Activated T-cell treated with anti-CD3 and anti-CD28 coated beads, Interleukin-2, amount 50 U/mL, for 24 hours (primary cell): ENCODE measurements at regions not wholly inside any gene's neighbourhood (a gene's known extent, or its start where the extent isn't known, plus 50 kb on each side); places are given as distances from the start of the nearest gene placed in this dataset.

ENCODE experiments used
- DNase-seq: peaks from one replicate; pipeline ENCODE4 v3.0.0-alpha.2; 2020
- H3K27ac Mint-ChIP-seq: 2 replicates; pipeline ENCODE4 v1.8.0; 2020; ENCODE audit warnings: mild to moderate bottlenecking, mixed read lengths
- H3K27me3 Mint-ChIP-seq: 2 replicates; pipeline ENCODE4 v1.8.0; 2020; ENCODE audit warnings: mixed read lengths
- H3K36me3 Mint-ChIP-seq: 2 replicates; pipeline ENCODE4 v1.8.0; 2020; ENCODE audit warnings: low read depth, mixed read lengths
- H3K4me1 Mint-ChIP-seq: 2 replicates; pipeline ENCODE4 v1.8.0; 2020; ENCODE audit warnings: low read depth, mixed read lengths
- H3K4me3 Mint-ChIP-seq: 2 replicates; pipeline ENCODE4 v1.8.0; 2020; ENCODE audit warnings: mild to moderate bottlenecking, moderate library complexity, mixed read lengths
- H3K9me3 Mint-ChIP-seq: 2 replicates; pipeline ENCODE4 v1.8.0; 2020; ENCODE audit warnings: mixed read lengths

DNA sequence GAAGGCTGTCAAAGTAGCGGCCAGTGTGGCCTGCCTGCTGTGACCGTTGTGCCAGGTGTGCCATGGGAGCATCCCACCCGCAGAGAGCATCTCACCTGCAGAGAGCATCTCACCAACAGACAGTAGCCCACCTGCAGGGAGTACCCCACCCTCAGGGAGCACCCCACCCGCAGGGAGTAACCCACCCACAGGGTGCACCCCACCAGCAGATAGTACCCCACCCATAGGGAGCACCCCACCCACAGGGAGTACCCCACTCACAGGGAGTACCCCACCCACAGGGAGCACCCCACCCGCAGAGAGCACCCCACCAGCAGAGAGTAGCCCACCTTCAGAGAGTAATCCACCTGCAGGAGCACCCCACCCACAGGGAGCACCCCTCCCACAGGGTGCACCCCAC is 476.5 kb downstream of the TCERG1L start:
- Mint-ChIP-seq H3K27ac (no peak overlapping the region), H3K36me3 (no peaks in the 10 kb centered on the region), H3K9me3 (no peaks in the 10 kb centered on the region), H3K4me1 (no peaks in the 10 kb centered on the region), H3K4me3 (no peak overlapping the region), H3K27me3 (no peaks in the 10 kb centered on the region)
- no peak for DNase-seq

GRCh38 chr10:130836344-130836743 is 475.2 kb downstream of the TCERG1L start:
- no peaks in the 10 kb centered on the region for H3K4me1 Mint-ChIP-seq
- H3K27ac Mint-ChIP-seq: no peak overlapping the region
- DNase-seq: no peak
- H3K36me3 Mint-ChIP-seq: no peaks in the 10 kb centered on the region
- H3K4me3 Mint-ChIP-seq: no peak overlapping the region
- no peaks in the 10 kb centered on the region for H3K27me3 Mint-ChIP-seq
- H3K9me3 Mint-ChIP-seq: no peaks in the 10 kb centered on the region

- H3K36me3 Mint-ChIP-seq: no peaks in the 10 kb centered on the region
- H3K4me3 Mint-ChIP-seq: no peak overlapping the region
- no peak for DNase-seq
- H3K4me1 Mint-ChIP-seq: no peaks in the 10 kb centered on the region
- H3K27me3 Mint-ChIP-seq: no peaks in the 10 kb centered on the region
- H3K27ac Mint-ChIP-seq: no peak overlapping the region
- H3K9me3 Mint-ChIP-seq: no peaks in the 10 kb centered on the region
These were observed 468.4 kb downstream of the TCERG1L start for GRCh38 chr10:130843051-130843653.

DNA sequence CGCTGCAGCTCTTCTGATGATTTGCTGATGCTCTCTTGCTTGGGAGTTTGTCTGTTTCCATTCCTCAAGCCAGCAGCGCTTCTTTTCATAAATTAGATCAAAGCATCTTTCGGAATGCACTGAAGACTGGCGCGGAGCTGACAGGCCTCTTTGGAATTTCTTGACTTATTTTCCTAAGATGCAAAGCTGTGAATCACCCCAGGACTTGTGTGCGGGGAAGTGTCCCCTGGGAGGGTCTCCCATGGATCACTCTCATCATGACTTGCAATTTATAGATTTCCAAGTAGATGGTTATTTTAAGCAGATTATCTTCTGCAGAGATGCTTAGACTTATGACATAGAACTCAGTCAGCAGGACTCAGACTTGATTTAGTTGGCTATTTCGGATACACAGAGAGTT is 467.2 kb downstream of the TCERG1L start:
- Mint-ChIP-seq H3K27ac (no peak overlapping the region), H3K4me3 (no peak overlapping the region), H3K4me1 (no peaks in the 10 kb centered on the region), H3K36me3 (no peaks in the 10 kb centered on the region), H3K9me3 (no peaks in the 10 kb centered on the region), H3K27me3 (no peaks in the 10 kb centered on the region)
- DNase-seq: no peak

- Mint-ChIP-seq H3K9me3 (peaks cover 2% of the 10 kb centered on the region), H3K27me3 (no peaks in the 10 kb centered on the region), H3K4me3 (no peak overlapping the region), H3K4me1 (no peaks in the 10 kb centered on the region), H3K36me3 (no peaks in the 10 kb centered on the region), H3K27ac (no peak overlapping the region)
- no peak for DNase-seq
These were observed 464.4 kb downstream of the TCERG1L start for GRCh38 chr10:130847170-130847569.

DNA sequence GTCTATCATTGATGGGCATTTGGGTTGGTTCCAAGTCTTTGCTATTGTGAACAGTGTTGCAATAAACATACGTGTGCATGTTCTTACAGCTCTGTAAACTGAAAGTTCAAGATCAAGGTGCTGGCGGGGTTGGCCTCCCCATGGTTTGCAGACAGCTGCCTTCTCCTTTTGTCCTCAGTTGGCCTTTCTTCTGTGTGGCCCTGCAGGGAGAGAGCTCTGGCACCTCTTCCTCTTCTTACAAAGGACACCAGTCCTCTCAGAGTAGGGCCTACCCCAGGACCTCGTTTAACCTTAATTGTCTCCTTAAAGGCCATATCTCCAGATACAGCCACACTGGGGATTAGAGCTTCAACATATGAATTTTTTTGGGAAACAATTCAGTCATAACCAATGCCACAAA is 462.7 kb downstream of the TCERG1L start:
- peaks cover 9% of the 10 kb centered on the region for H3K9me3 Mint-ChIP-seq
- no peaks in the 10 kb centered on the region for H3K36me3 Mint-ChIP-seq
- no peak overlapping the region for H3K27ac Mint-ChIP-seq
- no peaks in the 10 kb centered on the region for H3K27me3 Mint-ChIP-seq
- H3K4me3 Mint-ChIP-seq: no peak overlapping the region
- DNase-seq: no peak
- no peaks in the 10 kb centered on the region for H3K4me1 Mint-ChIP-seq

- DNase-seq: no peak
These were observed 457.4 kb downstream of the TCERG1L start for GRCh38 chr10:130854151-130854550.

DNA sequence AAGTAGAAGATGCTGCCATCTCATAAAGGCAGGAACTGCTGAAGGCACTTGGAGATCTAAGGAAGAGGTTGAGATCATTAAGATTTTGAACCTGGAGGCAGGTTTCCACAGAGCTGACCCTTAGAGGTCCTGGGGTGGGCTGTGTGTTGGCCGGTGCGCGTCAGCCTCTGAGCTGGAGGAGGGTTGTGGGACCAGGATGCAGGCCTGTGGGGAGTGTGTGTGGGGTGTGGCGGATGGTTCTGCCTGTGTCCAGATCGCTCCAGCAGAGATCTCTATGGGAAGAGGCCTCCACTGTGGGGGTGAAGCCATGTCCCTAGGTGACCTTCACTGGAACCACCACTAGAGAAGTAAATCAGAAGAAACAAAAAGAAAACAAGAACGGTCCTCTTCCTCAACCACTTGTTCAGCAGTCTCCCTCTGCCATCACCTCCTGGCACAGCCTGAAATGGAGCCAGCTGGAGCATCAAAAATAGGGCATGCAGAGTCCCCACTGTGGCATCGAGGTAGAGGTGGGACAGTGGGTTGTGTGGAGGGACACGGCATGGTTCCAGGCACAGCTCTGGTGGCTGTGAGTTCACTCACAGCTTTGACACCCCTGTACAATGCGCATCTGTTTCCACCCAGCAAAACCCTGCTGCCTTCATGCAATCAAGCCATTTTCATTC is 453.8 kb downstream of the TCERG1L start:
- no peak for DNase-seq
- Mint-ChIP-seq H3K27me3 (peaks cover 3% of the 10 kb centered on the region), H3K36me3 (no peaks in the 10 kb centered on the region), H3K9me3 (peaks cover 16% of the 10 kb centered on the region), H3K27ac (no peak overlapping the region), H3K4me1 (no peaks in the 10 kb centered on the region), H3K4me3 (no peak overlapping the region)

More at GRCh38 chr10:130854151-130854550, 457.4 kb downstream of the TCERG1L start:
- Mint-ChIP-seq H3K4me3 (no peak overlapping the region), H3K27ac (no peak overlapping the region), H3K9me3 (peaks cover 21% of the 10 kb centered on the region), H3K27me3 (peaks cover 3% of the 10 kb centered on the region), H3K36me3 (no peaks in the 10 kb centered on the region), H3K4me1 (no peaks in the 10 kb centered on the region)

GRCh38 chr10:130858626-130859025 is 452.9 kb downstream of the TCERG1L start:
- Mint-ChIP-seq H3K9me3 (peaks cover 12% of the 10 kb centered on the region), H3K27me3 (peaks cover 3% of the 10 kb centered on the region), H3K27ac (no peak overlapping the region), H3K36me3 (no peaks in the 10 kb centered on the region), H3K4me3 (no peak overlapping the region), H3K4me1 (no peaks in the 10 kb centered on the region)
- DNase-seq: no peak

GRCh38 chr10:130859427-130859826 is 452.1 kb downstream of the TCERG1L start:
- H3K36me3 Mint-ChIP-seq: no peaks in the 10 kb centered on the region
- H3K27ac Mint-ChIP-seq: no peak overlapping the region
- peaks cover 12% of the 10 kb centered on the region for H3K9me3 Mint-ChIP-seq
- no peak for DNase-seq
- no peaks in the 10 kb centered on the region for H3K4me1 Mint-ChIP-seq
- H3K27me3 Mint-ChIP-seq: peaks cover 3% of the 10 kb centered on the region
- H3K4me3 Mint-ChIP-seq: no peak overlapping the region

GRCh38 chr10:130862122-130862521 is 449.4 kb downstream of the TCERG1L start:
- no peak for DNase-seq
- no peaks in the 10 kb centered on the region for H3K36me3 Mint-ChIP-seq
- H3K27me3 Mint-ChIP-seq: peaks cover 3% of the 10 kb centered on the region
- no peak overlapping the region for H3K4me3 Mint-ChIP-seq
- H3K9me3 Mint-ChIP-seq: no peaks in the 10 kb centered on the region
- H3K27ac Mint-ChIP-seq: no peak overlapping the region
- H3K4me1 Mint-ChIP-seq: no peaks in the 10 kb centered on the region

GRCh38 chr10:130862626-130863025 is 448.9 kb downstream of the TCERG1L start:
- H3K27ac Mint-ChIP-seq: no peak overlapping the region

GRCh38 chr10:130863044-130863443 is 448.5 kb downstream of the TCERG1L start:
- Mint-ChIP-seq H3K9me3 (no peaks in the 10 kb centered on the region), H3K4me3 (no peak overlapping the region), H3K27me3 (no peaks in the 10 kb centered on the region), H3K27ac (no peak overlapping the region), H3K36me3 (no peaks in the 10 kb centered on the region), H3K4me1 (no peaks in the 10 kb centered on the region)
- DNase-seq: no peak

More at GRCh38 chr10:130862626-130863025, 448.9 kb downstream of the TCERG1L start:
- Mint-ChIP-seq H3K36me3 (no peaks in the 10 kb centered on the region), H3K9me3 (no peaks in the 10 kb centered on the region), H3K27me3 (peaks cover 1% of the 10 kb centered on the region), H3K4me3 (no peak overlapping the region), H3K4me1 (no peaks in the 10 kb centered on the region)
- no peak for DNase-seq

GRCh38 chr10:130864961-130865818 is 446.3 kb downstream of the TCERG1L start:
- Mint-ChIP-seq H3K27me3 (peaks cover 8% of the 10 kb centered on the region), H3K4me3 (no peak overlapping the region), H3K4me1 (no peaks in the 10 kb centered on the region), H3K27ac (no peak overlapping the region), H3K36me3 (no peaks in the 10 kb centered on the region), H3K9me3 (no peaks in the 10 kb centered on the region)
- no peak for DNase-seq

GRCh38 chr10:130866857-130867256 is 444.7 kb downstream of the TCERG1L start:
- H3K27ac Mint-ChIP-seq: no peak overlapping the region
- no peak overlapping the region for H3K4me3 Mint-ChIP-seq
- no peak for DNase-seq
- no peaks in the 10 kb centered on the region for H3K36me3 Mint-ChIP-seq
- H3K27me3 Mint-ChIP-seq: peaks cover 13% of the 10 kb centered on the region
- H3K9me3 Mint-ChIP-seq: no peaks in the 10 kb centered on the region
- no peaks in the 10 kb centered on the region for H3K4me1 Mint-ChIP-seq
